Panc1 (cell line): ENCODE measurements at regions not wholly inside any gene's neighbourhood (a gene's known extent, or its start where the extent isn't known, plus 50 kb on each side); places are given as distances from the start of the nearest gene placed in this dataset.

Experiments used
- ATAC-seq: fragments of 200-7000 bp; cut with Tn5 transposase; 2 replicates; pipeline ENCODE4 v1.9.1; 2020; ENCODE audit warnings: mild to moderate bottlenecking, moderate library complexity
- BruUV-seq: library from RNA; stranded (reverse); fragments of 400-500 nt; replicated peaks from 2 replicates; lab custom pipeline; 2021; lab: Mats Ljungman, UMichigan
- CTCF ChIA-PET: fragments of 300-600 bp; sonication (Branson Sonifier 250); formaldehyde crosslinking; loops from one replicate; lab custom pipeline; 2022; ENCODE audit warnings: antibody characterized with exemption; lab: Charles Lee
- POLR2A ChIA-PET: fragments of 300-600 bp; sonication (Branson Sonifier 250); formaldehyde crosslinking; loops from one replicate; lab custom pipeline; 2022; ENCODE audit warnings: antibody characterized with exemption; lab: Charles Lee
- DNase-seq: peaks from one replicate; pipeline ENCODE4 v3.0.0-alpha.2; 2010; ENCODE audit warnings: low read depth, low spot score
- H3K27ac ChIP-seq: 2 replicates; pipeline ENCODE4 v1.5.1; 2011; ENCODE audit warnings: mild to moderate bottlenecking, low read length, inconsistent platforms
- H3K27me3 ChIP-seq: fragments of 200-500 bp; sonication (Bioruptor generic); 2 replicates; pipeline ENCODE4 v1.6.0; 2014; ENCODE audit warnings: low read length, inconsistent platforms; ENCODE audit not compliant: control insufficient read depth, insufficient read depth
- H3K36me3 ChIP-seq: fragments of 200-500 bp; sonication (Bioruptor generic); 2 replicates; pipeline ENCODE4 v1.5.1; 2014; ENCODE audit warnings: inconsistent platforms, mild to moderate bottlenecking, low read length, moderate library complexity; ENCODE audit not compliant: control insufficient read depth, insufficient read depth
- H3K4me1 ChIP-seq: 2 replicates; pipeline ENCODE4 v1.5.1; 2011; ENCODE audit warnings: inconsistent platforms, mild to moderate bottlenecking, low read length, moderate library complexity; ENCODE audit not compliant: control insufficient read depth, insufficient read depth
- H3K4me3 ChIP-seq, 2 experiments: 2 replicates each; pipeline ENCODE4 v1.5.1; 2011 to 2012; ENCODE audit warnings: low read depth in 2 of 2, low read length in 2 of 2, mild to moderate bottlenecking in 2 of 2, inconsistent platforms in 1 of 2, moderate library complexity in 1 of 2
- H3K9me3 ChIP-seq: fragments of 200-500 bp; sonication (Bioruptor generic); 2 replicates; pipeline ENCODE4 v1.5.1; 2014; ENCODE audit warnings: low read depth, mild to moderate bottlenecking, inconsistent platforms, low read length, moderate library complexity; ENCODE audit not compliant: control insufficient read depth, insufficient read depth
- CTCF ChIP-seq: fragments of 450-650 bp; IDR thresholded peaks from 2 replicates; pipeline ENCODE4 v1.5.1; 2017; ENCODE audit warnings: mild to moderate bottlenecking
- POLR2AphosphoS5 ChIP-seq: IDR thresholded peaks from 2 replicates; pipeline ENCODE4 v1.6.1; 2012; ENCODE audit warnings: mild to moderate bottlenecking, low read depth, low read length, moderate library complexity
- SIN3A ChIP-seq: IDR thresholded peaks from 2 replicates; pipeline ENCODE4 v1.6.1; 2012; ENCODE audit warnings: low read depth, mild to moderate bottlenecking, low read length, moderate library complexity, borderline replicate concordance; ENCODE audit not compliant: insufficient read depth
- TCF7L2 ChIP-seq: IDR thresholded peaks from 2 replicates; pipeline ENCODE4 v1.6.1; 2011; ENCODE audit warnings: mild to moderate bottlenecking, low read depth, low read length, inconsistent platforms
- in situ Hi-C: cut with HindIII; loops from 2 replicates; pipeline ENCODE4 v1.10.0; 2016; ENCODE audit warnings: low sequenced_read_pairs, low pct_unique_long_range_greater_than_20kb
- intact Hi-C: fragments of 100-400 bp; cut with micrococcal nuclease; formaldehyde crosslinking; loops from one replicate; pipeline ENCODE4 v1.10.0; 2022; ENCODE audit not compliant: unreplicated experiment
- TF ChIP-seq, protein P1 (sequence below), 2 experiments: IDR thresholded peaks; 2 replicates each; pipeline ENCODE4 v1.6.1; 2011 to 2012; ENCODE audit warnings: low read depth in 2 of 2, control low read depth in 1 of 2, low read length in 1 of 2, mild to moderate bottlenecking in 1 of 2, moderate library complexity in 1 of 2; ENCODE audit not compliant: insufficient read depth in 1 of 2

DNA sequence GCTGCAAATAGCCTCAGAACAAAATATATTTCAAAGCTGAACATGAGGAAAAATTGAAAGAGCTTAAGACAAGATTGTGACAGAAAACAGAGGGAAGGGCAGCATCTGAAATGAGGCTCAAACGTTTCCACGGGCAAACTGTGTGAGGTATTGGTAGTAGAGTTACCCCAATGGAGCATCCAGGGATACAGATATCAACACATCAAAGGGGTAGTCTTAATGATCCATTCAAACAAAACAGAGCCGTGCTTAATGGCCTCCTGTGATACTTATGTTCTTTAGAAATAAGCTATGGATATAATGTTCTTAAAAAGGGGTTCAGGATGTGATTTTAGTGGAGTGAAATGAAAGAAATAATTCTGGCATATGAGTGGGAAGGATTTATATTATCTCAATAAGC lies 430.3 kb upstream of the PDZRN3 start:
- DNase-seq: no peak
- Histone ChIP-seq H3K4me3 (no peak overlapping the region), H3K27ac (no peak overlapping the region), H3K4me1 (no peaks in the 10 kb centered on the region), H3K27me3 (no peaks in the 10 kb centered on the region), H3K36me3 (no peaks in the 10 kb centered on the region), H3K9me3 (no peaks in the 10 kb centered on the region)
- no TSS peak for BruUV-seq
- CTCF ChIA-PET: no interaction called here
- intact Hi-C loops: no loop called here
- in situ Hi-C loops: no loop called here
- POLR2A ChIA-PET: no interaction called here
- no peak for TF ChIP-seq CTCF
- TF ChIP-seq, protein P1, sequence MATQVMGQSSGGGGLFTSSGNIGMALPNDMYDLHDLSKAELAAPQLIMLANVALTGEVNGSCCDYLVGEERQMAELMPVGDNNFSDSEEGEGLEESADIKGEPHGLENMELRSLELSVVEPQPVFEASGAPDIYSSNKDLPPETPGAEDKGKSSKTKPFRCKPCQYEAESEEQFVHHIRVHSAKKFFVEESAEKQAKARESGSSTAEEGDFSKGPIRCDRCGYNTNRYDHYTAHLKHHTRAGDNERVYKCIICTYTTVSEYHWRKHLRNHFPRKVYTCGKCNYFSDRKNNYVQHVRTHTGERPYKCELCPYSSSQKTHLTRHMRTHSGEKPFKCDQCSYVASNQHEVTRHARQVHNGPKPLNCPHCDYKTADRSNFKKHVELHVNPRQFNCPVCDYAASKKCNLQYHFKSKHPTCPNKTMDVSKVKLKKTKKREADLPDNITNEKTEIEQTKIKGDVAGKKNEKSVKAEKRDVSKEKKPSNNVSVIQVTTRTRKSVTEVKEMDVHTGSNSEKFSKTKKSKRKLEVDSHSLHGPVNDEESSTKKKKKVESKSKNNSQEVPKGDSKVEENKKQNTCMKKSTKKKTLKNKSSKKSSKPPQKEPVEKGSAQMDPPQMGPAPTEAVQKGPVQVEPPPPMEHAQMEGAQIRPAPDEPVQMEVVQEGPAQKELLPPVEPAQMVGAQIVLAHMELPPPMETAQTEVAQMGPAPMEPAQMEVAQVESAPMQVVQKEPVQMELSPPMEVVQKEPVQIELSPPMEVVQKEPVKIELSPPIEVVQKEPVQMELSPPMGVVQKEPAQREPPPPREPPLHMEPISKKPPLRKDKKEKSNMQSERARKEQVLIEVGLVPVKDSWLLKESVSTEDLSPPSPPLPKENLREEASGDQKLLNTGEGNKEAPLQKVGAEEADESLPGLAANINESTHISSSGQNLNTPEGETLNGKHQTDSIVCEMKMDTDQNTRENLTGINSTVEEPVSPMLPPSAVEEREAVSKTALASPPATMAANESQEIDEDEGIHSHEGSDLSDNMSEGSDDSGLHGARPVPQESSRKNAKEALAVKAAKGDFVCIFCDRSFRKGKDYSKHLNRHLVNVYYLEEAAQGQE (IDR thresholded peaks at IDR 0.05; ENCODE audit: insufficient read depth in 1 of 2, low read depth in 2 of 2, low read length in 1 of 2): no peak
- TF ChIP-seq POLR2AphosphoS5: no peak
- TF ChIP-seq TCF7L2: no peak
- ATAC-seq: no peak

GRCh38 chr3:74054566-74054965 lies 429.8 kb upstream of the PDZRN3 start:
- no peaks in the 10 kb centered on the region for H3K27me3 ChIP-seq
- CTCF ChIA-PET: no interaction called here
- ATAC-seq: no peak

More at GRCh38 chr3:74054566-74054965, 429.8 kb upstream of the PDZRN3 start:
- TF ChIP-seq SIN3A (no peak), TCF7L2 (no peak), POLR2AphosphoS5 (no peak), CTCF (no peak)
- TF ChIP-seq, protein P1 (IDR thresholded peaks at IDR 0.05; ENCODE audit: insufficient read depth in 1 of 2, low read depth in 2 of 2, low read length in 1 of 2): no peak
- DNase-seq: no peak
- POLR2A ChIA-PET: no interaction called here
- BruUV-seq: no TSS peak
- in situ Hi-C loops: no loop called here
- intact Hi-C loops: no loop called here
- Histone ChIP-seq H3K9me3 (no peaks in the 10 kb centered on the region), H3K4me3 (no peak overlapping the region), H3K36me3 (no peaks in the 10 kb centered on the region), H3K4me1 (no peaks in the 10 kb centered on the region), H3K27ac (no peak overlapping the region)
